Right renal cortex interstitium (tissue), 3 donors: ENCODE measurements at regions not wholly inside any gene's neighbourhood (a gene's known extent, or its start where the extent isn't known, plus 50 kb on each side); places are given as distances from the start of the nearest gene placed in this dataset.

Experiments
- DNase-seq, 3 donors: peaks; one replicate each; pipeline ENCODE4 v3.0.0-alpha.2; 2013; ENCODE audit warnings: low read depth in 3 of 3, low spot score in 2 of 3

DNA sequence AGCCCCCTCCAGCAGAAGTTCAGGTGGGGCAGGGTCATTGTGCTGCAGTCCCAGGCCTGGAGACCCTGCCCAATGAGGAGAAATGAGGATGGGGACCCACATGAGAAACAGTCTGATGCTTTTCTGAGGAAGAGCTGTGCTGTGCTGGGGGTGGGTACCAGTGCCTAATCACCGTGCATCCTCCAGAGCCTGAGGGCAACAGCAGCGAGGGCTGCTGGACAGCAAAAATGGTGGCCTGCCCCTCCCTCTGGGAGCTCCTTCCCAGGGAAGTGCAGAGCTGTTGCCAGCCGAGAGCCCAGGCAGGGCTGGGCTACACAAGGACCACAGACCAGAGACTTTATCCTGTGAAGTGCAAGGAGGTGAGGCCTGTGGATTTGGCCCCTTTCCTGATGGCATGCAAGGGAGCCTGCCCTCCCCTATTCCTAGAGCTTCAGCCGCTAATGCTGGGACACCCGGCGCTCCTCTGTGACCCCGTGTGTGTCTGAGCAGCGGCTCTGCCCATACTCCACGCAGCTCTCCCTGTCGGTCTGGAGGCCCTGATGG lies 134.8 kb downstream of the DSEL start:
- no peak for DNase-seq

DNA sequence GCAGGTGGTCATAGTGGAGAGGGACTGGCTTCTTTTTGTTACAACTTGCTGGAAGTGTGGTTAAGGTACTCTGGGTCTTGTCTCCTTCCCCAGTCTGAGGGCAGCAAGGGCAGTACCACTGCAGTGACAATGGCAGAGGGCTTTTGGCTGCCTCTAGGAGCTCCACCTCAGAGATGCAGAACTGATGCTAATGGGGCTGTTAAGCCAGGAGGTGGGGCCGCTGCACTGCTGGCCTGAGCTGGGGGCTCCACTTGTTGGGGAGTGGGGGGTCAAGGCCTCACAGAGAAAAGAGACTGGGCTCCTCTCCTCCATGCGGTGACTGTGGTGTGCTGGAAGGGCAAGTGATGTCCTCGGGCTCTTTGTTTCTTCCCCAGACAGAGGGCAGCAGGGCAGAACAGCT lies 135.7 kb downstream of the DSEL start:
- DNase-seq: no peak

DNA sequence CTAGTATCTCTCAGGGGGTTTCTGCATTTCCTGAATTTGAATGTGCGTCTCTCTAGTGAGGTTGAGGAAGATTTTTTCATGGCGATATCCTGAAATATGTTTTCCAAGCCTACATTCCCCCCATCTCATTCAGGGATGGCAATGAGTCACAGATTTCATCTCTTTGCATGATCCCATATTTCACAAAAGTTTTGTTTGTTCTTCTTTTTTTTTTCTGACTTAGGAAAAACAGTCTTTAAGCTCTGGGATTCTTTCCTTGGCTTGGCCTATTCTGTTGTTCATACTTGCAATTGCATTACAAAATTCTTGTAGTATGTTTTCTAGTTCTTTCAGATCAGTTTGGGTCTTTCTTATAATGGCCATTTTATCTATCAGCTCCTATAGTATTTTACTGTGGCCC lies 136.5 kb downstream of the DSEL start:
- DNase-seq: no peak

DNA sequence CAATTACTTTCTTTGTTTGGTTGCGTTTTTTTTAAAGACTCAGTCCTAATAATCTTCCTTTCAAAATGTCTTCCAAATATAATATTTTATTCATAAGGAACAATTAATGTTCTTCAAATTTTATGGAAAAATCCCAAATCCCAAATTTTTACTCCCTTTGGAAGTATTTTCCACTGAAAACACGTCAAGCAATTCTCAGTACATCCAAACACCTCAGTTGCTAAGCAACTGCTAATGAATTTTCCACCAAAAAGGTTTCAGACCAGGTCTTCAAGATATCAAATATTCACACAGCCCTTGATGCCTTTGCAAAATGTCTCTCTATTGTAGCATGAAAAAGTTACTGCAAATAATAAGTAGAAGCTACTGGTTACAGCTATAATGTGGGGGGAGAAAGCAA lies 140.1 kb downstream of the DSEL start:
- DNase-seq: no peak

DNA sequence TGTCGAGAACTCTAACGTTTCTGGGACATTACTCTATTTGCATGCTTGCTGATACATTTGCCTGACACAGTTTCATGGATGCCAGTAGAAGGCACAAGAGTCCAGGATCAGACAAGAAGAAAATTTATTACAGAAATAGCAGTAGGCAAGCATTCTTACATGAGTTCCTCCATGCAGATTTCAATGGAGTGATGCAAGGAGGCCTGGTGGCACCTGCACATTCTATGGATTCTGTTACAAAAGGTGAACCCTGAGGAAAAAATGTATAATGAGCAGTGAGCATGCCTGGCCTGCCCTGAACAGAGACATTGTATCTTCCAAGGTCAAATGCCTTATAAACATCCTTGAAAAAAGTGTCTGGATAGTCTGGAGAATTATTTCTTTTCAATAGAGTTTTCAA lies 142.9 kb downstream of the DSEL start:
- DNase-seq: no peak

DNA sequence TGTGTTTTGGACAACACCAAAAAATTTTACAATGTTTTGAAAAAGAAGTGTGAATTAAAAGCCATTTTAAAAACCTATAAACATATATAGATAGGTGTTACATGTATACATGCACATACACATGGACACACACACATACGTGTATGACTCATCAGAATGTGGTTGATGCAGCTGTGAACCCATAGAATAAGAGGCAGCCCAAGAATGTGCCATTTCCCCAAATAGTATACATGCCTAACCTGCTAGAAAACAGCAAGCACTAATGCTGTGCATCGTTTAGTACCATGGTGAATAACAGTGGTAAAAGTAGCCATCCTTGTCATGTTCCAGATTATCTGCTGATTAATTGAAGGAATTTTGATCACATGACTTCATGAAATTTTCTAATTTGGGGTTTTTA lies 149.0 kb downstream of the DSEL start:
- no peak for DNase-seq

DNA sequence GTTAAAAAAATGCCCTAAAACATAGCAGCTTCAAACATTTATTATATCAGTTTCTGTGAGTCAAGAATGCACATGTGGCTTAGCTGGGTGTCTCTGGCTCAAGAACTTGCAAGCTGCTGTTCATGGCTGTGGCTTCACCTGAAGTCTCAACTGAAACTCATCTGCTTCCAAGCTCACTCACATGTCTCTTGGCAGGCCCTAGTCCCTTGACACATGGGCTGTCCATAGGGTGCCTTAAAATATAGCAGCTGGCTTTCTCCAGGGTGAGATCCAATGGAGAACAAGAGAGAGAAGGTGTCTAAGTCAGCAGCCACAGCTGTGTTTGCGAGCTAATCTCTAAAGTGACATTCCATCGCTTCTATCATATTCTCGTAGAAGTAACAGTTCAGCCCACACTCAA lies 152.8 kb downstream of the DSEL start:
- no peak for DNase-seq

DNA sequence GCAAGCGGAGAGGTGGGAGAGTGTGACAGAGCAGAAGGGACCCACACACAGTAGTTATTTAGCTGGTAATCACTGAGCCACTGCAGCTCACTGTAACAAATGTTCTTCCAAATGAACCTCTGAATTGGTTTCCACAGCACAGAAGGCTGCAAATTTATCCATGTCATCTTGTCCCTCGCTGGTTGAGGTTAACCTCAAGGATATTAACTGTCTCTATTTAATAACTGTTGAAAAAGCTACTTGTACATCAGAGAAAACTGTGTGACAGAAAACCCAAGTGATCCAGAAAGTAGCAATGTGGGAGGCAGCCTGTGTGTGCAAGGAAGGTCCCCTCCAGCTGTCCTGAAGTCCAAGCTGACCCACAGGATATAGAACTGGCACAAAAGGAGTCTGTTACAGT lies 153.6 kb downstream of the DSEL start:
- DNase-seq: no peak

DNA sequence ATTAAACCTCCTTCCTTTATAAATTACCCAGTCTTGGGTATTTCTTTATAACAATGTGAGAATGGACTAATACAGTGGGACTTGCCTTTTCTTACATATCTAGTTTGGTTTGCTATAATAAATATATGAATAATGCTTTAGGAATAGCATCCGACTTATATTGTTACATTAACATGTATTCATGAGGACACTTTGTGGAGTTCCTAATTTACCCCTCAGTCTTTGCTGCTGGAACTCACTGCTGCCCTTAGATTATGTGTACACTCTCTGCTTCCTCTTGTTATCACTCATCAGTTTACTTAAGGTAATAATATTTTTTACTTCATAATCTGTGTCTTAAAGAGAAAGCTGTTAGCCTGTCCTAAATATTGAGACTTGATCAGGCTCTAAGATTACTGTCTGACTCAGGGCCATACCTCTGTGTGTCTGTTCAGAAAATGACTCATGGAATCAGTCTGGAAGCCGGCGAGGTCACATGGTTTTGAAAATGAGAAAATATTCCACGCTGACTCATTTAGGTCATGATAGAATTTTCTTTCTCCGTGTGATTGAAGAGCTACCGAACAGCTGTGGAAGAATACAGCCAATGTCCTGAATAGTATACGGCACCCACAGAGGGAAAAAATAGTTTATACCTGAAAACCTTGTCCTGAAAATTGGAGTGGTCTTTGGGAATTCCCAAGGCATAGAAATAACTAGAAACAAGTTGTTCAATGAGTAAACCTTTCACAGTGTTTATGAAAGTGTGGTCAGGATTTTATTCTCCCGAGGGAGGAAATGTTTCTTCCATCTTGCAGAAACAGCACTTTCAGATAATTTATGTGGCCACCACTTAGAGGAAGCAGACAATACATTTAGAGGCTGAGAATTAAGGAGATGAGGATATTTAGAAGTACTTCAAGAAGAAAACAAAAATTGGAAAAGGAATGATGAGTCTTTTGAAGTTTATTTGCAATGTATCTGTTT lies 156.4 kb downstream of the DSEL start:
- DNase-seq: no peak

DNA sequence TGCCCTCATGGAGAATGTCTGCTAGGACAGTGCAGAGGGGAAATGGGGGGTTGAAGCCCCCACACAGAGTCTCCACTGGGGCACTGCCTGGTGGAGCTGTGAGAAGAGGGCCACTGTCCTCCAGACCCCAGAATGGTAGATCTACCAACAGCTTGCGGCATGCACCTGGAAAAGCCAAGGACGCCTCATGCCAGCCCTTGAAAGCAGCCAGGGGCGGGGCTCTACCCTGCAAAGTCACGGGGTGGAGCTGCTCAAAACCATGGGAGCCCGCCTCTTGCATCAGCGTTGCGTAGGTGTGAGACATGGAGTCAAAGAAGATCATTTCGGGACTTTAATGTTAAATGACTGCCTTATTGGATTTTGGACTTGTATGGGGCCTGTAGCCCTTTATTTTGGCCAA lies 157.6 kb downstream of the DSEL start:
- no peak for DNase-seq

DNA sequence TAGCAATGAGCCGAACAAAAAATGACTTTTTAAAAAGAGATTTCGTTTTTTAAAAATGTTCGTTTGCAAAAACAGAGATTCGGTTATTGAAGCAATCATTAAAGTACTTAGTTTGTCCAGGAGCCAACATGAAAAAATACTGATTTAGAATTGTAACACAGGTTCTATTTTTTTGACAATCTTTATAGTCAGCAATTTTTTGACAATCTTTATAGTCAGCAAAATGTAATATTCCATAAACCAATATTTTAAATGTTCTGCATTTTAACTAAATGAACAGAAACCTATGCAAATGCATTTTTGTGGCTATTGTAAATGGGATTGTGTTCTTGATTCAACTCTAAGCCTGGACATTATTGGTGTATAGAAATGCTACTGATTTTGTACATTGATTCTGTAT lies 161.8 kb downstream of the DSEL start:
- no peak for DNase-seq

DNA sequence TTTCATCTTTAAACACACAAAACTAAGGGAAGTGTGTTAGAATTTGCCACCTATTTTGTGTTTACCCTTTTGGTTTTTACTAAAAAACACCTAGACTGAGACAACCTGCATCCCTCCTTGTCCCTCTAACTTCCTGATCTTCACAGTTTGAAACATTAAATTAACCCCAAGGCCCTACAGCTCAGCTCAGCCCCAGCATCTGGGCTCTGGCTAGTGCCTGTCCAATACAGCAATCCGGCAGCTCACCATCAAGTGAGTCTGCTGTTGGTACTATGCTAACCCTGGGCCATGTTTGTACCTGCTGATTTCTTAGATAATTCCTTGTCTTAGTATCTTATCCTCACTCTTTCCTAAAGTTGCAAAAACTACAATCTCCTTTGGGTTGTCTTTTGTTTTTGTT lies 162.4 kb downstream of the DSEL start:
- no peak for DNase-seq

DNA sequence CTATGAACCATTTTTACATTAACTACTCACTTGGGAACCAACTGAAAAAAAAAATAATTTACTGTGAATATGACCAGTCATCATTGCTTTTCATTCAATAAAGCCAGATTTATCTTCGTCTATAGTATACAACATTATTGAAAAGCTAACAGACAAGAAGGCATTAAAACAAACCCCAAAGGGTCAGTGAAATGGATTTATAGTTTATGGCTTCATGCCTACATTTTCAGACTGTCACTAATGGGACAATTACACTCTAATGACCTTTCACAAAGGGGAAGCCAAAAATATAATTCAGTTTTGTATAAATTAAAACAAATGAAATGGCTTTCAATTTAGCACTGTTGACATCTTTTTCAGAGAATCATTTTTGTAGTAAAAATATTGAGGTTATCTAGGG lies 169.1 kb downstream of the DSEL start:
- no peak for DNase-seq

DNA sequence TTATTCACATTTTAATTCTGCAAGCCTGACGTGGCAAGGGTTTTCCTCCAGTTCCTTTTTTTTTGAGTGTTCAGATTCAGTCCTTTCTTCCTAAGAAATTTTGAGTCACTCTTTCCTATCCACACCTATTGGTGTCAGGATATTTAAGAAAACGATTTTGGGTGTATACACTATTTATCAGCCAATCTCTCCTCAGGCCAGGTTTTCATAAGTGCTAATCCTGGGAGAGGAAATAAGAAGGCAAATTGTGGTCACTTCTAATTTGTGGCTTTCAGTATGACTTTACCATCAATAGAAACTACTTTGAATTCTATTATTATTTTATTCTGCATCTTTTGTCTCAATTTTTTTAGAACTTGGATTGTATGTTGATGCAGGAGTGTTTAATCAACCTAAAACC lies 174.4 kb downstream of the DSEL start:
- DNase-seq: no peak

DNA sequence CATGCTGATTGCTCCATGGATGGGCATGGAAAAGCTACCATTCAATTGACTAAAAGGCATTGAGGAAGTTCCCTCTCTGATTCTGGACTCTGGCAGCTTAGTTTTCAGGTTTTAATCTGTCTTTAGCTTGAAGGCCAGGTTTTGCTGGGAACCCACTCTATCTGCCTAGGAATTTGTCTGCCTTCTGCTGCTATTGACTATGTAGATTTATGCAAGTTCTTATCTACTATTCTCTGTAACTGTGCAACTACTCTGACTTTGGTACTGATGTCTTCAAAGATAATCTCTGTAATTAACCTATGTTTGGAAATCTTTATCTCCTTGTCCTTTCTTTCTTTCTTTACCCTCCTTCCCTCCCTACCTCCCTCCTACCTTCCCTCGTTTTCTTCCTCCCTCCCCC lies 178.8 kb downstream of the DSEL start:
- no peak for DNase-seq

DNA sequence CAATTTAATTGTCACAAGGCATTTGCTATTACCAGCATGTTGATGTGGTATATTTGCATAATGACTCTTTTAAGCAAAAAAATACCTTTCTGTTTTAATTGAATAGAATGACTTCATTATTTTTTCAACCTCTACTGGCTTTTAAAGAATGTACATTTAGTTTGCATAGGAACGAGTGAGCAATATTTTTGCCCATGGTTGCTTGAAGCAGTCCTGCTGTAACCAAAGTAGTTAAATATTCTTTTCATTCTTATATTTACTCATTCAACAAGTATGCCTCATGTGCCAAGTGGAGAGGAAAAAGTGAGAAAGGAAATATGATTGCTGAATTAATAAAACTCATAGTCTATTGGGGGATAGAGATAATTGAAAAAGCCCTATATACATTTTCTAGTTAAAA lies 184.7 kb downstream of the DSEL start:
- DNase-seq: no peak

DNA sequence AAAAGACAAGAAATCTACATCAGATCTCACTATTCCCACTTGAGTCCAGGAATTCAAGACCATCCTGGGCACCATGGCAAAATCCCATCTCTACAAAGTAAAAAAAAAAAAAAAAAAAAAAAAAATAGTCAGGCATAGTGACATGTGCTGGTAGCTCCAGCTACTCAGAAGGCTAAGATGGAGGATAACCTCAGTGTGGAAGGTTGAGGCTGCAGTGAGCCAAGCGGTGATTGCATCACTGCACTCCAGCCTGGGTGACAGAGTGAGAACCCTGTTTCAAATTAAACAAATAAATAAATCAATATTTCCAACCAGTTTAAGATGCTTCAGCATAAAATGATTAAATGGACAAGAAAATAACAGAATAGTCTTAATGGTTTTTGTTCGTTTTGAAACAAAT lies 197.4 kb downstream of the DSEL start:
- DNase-seq: no peak

DNA sequence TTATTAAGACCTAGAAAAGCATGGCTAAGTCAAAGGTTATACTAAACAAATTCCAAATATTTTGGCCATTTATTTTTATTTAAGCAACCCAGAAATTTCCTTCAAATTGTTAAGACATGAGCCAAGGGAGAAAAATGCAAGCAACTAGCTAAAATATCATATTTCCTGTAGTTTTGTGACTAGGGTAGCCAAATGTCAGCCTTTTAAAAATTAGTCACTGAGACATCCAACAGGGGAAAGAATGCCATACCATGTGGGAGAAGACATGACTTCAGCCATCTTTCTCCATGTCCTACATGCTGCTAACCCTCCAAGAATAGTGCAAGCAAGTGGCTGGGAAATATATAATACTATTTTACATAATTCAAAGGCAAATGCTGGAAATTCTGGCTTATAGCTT lies 197.9 kb downstream of the DSEL start:
- no peak for DNase-seq

DNA sequence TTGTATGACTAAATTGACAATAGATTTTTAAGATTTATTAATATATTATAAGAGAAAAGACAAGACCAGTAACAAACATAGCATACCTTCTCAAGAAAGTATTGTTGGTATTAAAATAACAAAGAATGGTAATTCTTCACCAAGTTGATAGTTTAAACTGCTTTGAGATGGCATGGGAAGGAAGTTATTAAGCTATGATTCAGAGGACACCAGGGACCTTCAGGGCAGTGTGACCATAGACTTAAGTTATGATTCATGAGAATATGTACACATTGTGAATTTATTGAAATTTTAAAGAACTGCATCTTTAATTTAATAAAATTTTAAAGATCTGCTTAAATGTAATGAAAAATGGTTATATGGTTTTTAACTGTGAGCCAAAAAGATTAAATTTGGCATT lies 205.7 kb downstream of the DSEL start:
- no peak for DNase-seq

DNA sequence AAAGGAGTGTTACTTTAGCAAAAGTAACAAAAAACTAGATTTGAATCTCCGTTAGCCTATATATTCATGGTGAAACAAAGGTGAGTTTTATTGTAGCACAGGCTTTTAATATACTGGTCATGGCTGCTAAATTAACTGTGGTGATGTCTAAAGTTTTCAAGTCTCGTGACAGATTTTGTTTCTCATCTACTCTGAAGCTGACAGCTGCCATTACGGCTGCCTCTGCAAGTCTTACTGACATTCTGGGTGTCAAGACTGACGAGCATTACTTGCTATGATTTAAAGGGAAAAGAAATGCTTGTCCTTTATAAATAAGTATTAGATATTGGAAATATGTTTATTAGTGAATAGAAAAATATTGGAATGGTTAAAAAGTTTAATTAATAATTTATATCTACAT lies 207.7 kb downstream of the DSEL start:
- DNase-seq: no peak

DNA sequence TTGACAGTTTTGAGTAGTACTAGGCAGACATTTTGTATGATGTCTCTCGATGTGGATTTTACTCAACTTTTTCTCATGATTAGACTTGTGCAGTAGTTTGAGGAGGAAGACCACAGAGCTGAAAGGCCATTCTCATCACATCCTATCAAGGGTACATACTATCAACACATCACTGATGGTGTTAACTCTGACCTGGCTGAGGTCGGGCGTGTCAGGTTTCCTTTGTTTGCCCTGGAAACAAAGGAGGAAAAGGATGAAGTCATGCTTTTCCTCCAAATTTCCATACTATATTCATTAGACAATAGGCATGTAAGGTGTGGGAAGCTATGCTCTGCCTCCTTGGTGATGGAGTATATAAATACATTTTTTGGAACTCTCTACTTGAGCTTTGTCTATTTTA lies 211.1 kb downstream of the DSEL start:
- DNase-seq: no peak

DNA sequence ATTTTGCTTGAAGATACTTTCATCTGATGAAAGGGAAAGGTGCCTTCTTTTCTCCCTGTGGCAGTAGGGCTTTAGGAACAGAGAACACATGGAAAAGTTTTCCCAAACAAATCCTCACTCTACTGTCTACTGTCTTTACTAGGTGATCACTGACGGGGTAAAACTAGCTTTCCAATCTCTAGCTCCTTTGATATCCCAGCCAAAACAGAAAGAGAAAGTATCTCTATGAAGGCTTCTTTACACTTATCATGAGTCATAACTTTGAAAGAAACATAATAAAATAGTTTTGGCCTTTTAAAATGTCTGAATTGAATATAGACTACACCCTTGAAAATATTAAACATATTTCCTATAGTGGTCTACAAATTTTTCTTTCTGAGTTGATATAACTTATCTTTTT lies 214.5 kb downstream of the DSEL start:
- DNase-seq: no peak

DNA sequence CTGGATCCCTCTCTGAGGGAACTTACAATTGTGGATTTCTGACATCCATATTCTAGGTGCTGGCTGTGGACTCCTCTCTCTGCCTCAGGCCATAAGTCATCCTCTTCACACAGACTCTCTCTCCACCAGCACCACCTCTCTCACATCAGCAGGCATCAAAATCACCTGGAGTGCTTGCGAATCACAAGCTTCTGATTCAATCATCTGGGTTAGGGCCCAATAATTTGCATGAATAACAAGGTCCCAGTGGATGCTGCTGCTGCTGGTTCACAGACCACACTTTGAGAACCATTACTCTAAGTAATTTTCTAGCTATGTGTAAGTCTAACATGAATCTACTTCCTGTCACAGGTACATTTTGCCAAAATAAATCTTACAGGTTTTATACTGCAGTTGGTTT lies 214.9 kb downstream of the DSEL start:
- no peak for DNase-seq
